ENCODE measurements at regions not wholly inside any gene's neighbourhood (a gene's known extent, or its start where the extent isn't known, plus 50 kb on each side); places are given as distances from the start of the nearest gene placed in this dataset.

- ChIA-PET POLR2A (no interaction called here), CTCF (no interaction called here)
- FAIRE-seq, result no peak
- no TSS peak for BruUV-seq (replicated peaks)
- H4K20me1 ChIP-seq (replicated peaks; ENCODE audit: control insufficient read depth, extremely low read depth, insufficient read depth, low read length), result no peaks in the 10 kb centered on the region
- no peaks in the 10 kb centered on the region for H3K27me3 ChIP-seq (ENCODE audit: control insufficient read depth in 2 of 2, insufficient read depth in 2 of 2, low read length in 2 of 2)
- no peak overlapping the region for H3K4me3 ChIP-seq (replicated peaks in 1 of 3; ENCODE audit: insufficient read depth in 1 of 3, low read depth in 1 of 3, low read length in 3 of 3)
- no peaks in the 10 kb centered on the region for H3K4me1 ChIP-seq (ENCODE audit: control insufficient read depth, extremely low read depth, insufficient read depth, low read length)
- no peaks in the 10 kb centered on the region for H3K36me3 ChIP-seq (ENCODE audit: control insufficient read depth in 2 of 2, extremely low read depth in 1 of 2, insufficient read depth in 2 of 2, low read length in 2 of 2)
- H3K27ac ChIP-seq (ENCODE audit: insufficient read depth, low read depth, low read length), result no peak overlapping the region
- H2AFZ ChIP-seq (ENCODE audit: low read depth, low read length), result no peak overlapping the region
- TF ChIP-seq MYC (IDR thresholded peaks at IDR 0.05; ENCODE audit: low read depth, low read length) (no peak), FOS (IDR thresholded peaks at IDR 0.05; ENCODE audit: borderline replicate concordance, insufficient read depth, low read length) (no peak), CTCF (IDR thresholded peaks at IDR 0.05; ENCODE audit: extremely low read depth in 1 of 2, insufficient read depth in 1 of 2, low read depth in 1 of 2, low read length in 2 of 2) (no peak), POLR2A (IDR thresholded peaks at IDR 0.05; ENCODE audit: low read depth, low read length) (no peak), GATA2 (IDR thresholded peaks at IDR 0.05; ENCODE audit: insufficient read depth, insufficient read length, low read depth, low read length) (no peak), MAX (IDR thresholded peaks at IDR 0.05; ENCODE audit: insufficient read depth, insufficient read length) (no peak), JUN (IDR thresholded peaks at IDR 0.05; ENCODE audit: borderline replicate concordance, insufficient read depth, insufficient read length, low read depth) (no peak), POLR2AphosphoS5 (IDR thresholded peaks at IDR 0.05; ENCODE audit: insufficient read depth, low read depth, low read length) (no peak), EZH2 (IDR thresholded peaks at IDR 0.05; ENCODE audit: borderline replicate concordance, low read depth, low read length, severe bottlenecking) (no peak)
- DNase-seq (ENCODE audit: low read depth, low spot score), result no peak
- H3K4me2 ChIP-seq (ENCODE audit: insufficient read depth, low read length), result no peak overlapping the region
- dilution Hi-C loops (cut with MboI; ENCODE audit: extremely low pct_ligation_motif_present, low sequenced_read_pairs) (no loop called here), intact Hi-C loops (cut with micrococcal nuclease) (no loop called here)
- no peaks in the 10 kb centered on the region for H3K79me2 ChIP-seq (ENCODE audit: control insufficient read depth, insufficient read depth, low read length)
- H3K9ac ChIP-seq (replicated peaks; ENCODE audit: extremely low read depth, insufficient read depth, low read length), result no peak overlapping the region
- H3K9me3 ChIP-seq (replicated peaks; ENCODE audit: control insufficient read depth, insufficient read depth, low read length), result no peaks in the 10 kb centered on the region
- no peaks in the 10 kb centered on the region for H3K9me1 ChIP-seq (replicated peaks; ENCODE audit: control insufficient read depth, extremely low read depth, insufficient read depth, low read length)
Observed at GRCh38 chr3:72012363-72012762, 227.4 kb upstream of the PROK2 start.

Data from endothelial cell of umbilical vein (primary cell).